Heart left ventricle (tissue), 16 donors: ENCODE measurements at regions not wholly inside any gene's neighbourhood (a gene's known extent, or its start where the extent isn't known, plus 50 kb on each side); places are given as distances from the start of the nearest gene placed in this dataset.

Experiments used
- ATAC-seq, 4 donors: fragments of 200-7000 bp; cut with Tn5 transposase; one replicate each; pipeline ENCODE4 v1.9.1; 2020 to 2022; ENCODE audit warnings: moderate library complexity in 4 of 4, mild to moderate bottlenecking in 3 of 4, moderate number of reproducible peaks in 1 of 4
- DNase-seq, 5 donors: peaks; one replicate each; pipeline ENCODE4 v3.0.0-alpha.2; 2020
- H3K27ac ChIP-seq, 12 donors: fragments of 200-600 bp; sonication (generic) in 4 of 12; one replicate each; pipeline versions ENCODE4 v1.5.0 to v1.8.0; 2016 to 2022; ENCODE audit warnings: mild to moderate bottlenecking in 2 of 12
- H3K27me3 ChIP-seq, 9 donors: fragments of 200-600 bp; sonication (generic) in 2 of 9; one replicate each; pipeline versions ENCODE4 v1.5.1 to v1.8.0; 2016 to 2022; ENCODE audit warnings: mild to moderate bottlenecking in 3 of 9
- H3K36me3 ChIP-seq, 9 donors: fragments of 200-600 bp; sonication (generic) in 2 of 9; one replicate each; pipeline versions ENCODE4 v1.5.0 to v1.8.0; 2018 to 2022; ENCODE audit warnings: mild to moderate bottlenecking in 2 of 9
- H3K4me1 ChIP-seq, 12 donors: fragments of 200-600 bp; sonication (generic) in 4 of 12; one replicate each; pipeline versions ENCODE4 v1.5.0 to v1.8.0; 2016 to 2022; ENCODE audit warnings: mild to moderate bottlenecking in 3 of 12
- H3K4me3 ChIP-seq, 12 donors: fragments of 200-600 bp; sonication (generic) in 4 of 12; one replicate each; pipeline versions ENCODE4 v1.5.0 to v1.8.0; 2017 to 2022; ENCODE audit warnings: mild to moderate bottlenecking in 9 of 12, moderate library complexity in 4 of 12
- H3K9me3 ChIP-seq, 12 donors: fragments of 200-600 bp; sonication (generic) in 4 of 12; one replicate each; pipeline versions ENCODE4 v1.5.0 to v1.8.0; 2016 to 2022; ENCODE audit warnings: mild to moderate bottlenecking in 1 of 12
- POLR2A ChIP-seq, 2 donors: fragments of 450-650 bp; IDR thresholded peaks; one replicate each; pipeline ENCODE4 v1.6.1; 2017; ENCODE audit warnings: antibody characterized with exemption in 2 of 2, mild to moderate bottlenecking in 2 of 2, moderate library complexity in 2 of 2
- WGBS, 4 donors: extraction: QIAGEN DNeasy Blood & Tissue Kit in 2 of 4; methylation state at CpG; one replicate each; pipeline versions ENCODE4 v1.1.5 to v1.1.7; 2013 to 2018; 5-methylcytosine and 5-hydroxymethylcytosine counted together
- intact Hi-C, 10 donors: fragments of 100-400 bp; cut with DNase I; formaldehyde crosslinking; loops; one replicate each; pipeline versions ENCODE4 v1.11.1 to v1.14.2; 2022
- TF ChIP-seq, protein P1 (sequence below), 12 donors: fragments of 200-600 bp; sonication (generic) in 4 of 12; IDR thresholded peaks; one replicate each; pipeline versions ENCODE4 v1.5.0 to v1.8.0; 2018 to 2022; ENCODE audit warnings: antibody characterized with exemption in 12 of 12, mild to moderate bottlenecking in 5 of 12
- donor health status: ischemic (EF 13 %, LVEDD 7.1; RV severe dilation, severe dysfunction).
- donor health status: healthy with polysubstance abuse.
- donor health status: DM: no; HTN: yes; CAD: no.
- donor health status: DM: no; HTN: no; CAD: no.
- donor health status: ischemic (EF 25% LVEDD 6.9; RV normal size, moderate dysfunction).
- donor health status: ischemic (EF 25% LVEDD 5.7; RV mildly dilated, moderate dysfunction).
- donor health status: healthy.
- donor health status: DM: yes; HTN: yes; CAD: no.
- donor health status: ischemic (EF 35%, LVEDD 5.7; RV mildly dilated, moderate dysfunction).
- donor health status: nonischemic (EF 11% LVEDD 7.7; RV severe dilation, severe dysfunction).
- donor health status: DM: yes; HTN: yes; CAD: no.
- donor health status: PGD.
- donor health status: ischemic (EF 29% LVEDD 5.4; RV normal size, mild dysfunction).
- donor health status: nonischemic (EF 23%, LVEDD 6.1; RV moderate dilation, normal function).

DNA sequence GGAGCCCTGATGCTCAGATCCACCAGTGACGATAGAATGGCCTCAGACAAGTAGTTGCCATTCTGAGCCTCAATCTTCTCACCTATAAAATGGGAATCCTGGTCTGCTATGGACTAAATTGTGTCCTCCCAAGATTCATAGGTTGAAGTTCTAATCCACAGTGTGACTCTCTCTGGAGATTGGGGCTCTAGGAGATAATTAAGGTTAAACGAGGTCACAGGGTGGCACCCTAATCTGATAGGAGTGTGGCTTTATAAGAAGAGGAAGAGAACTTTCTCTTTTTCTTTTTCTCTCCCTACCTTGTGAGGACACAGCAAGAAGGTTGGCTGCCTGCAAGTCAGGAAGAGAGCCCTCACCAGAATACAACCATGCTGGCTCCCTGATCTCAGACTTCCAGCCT lies 214.1 kb downstream of the KATNAL1 start:
- ATAC-seq = no peak
- intact Hi-C loops = no loop called here
- no peaks in the 10 kb centered on the region for H3K27me3 ChIP-seq

DNA sequence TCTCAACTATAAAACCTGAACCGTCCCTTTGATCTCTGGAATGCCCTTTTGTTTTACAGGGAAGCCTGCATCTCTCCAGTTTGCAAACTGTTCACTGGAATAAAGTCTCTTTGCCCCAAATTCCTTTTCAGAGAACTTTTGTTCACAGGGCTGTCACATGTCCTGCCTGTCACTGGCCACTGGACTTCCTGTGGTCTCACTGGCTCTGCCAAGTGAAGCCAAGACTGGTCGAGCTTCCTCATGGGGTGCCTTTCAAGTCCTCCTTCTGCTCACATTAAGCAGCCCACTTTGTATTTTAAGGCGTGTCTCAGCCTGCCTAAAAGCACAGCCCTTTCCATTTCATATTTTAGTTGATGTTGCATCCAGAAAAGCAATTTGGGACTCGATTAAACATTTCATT lies 215.7 kb downstream of the KATNAL1 start:
- Histone ChIP-seq H3K9me3 (no peaks in the 10 kb centered on the region), H3K27me3 (no peaks in the 10 kb centered on the region), H3K4me3 (no peak overlapping the region), H3K27ac (no peak overlapping the region), H3K4me1 (no peaks in the 10 kb centered on the region), H3K36me3 (no peaks in the 10 kb centered on the region)
- DNase-seq = no peak
- ATAC-seq = no peak
- TF ChIP-seq POLR2A (IDR thresholded peaks at IDR 0.05) = no peak
- TF ChIP-seq, protein P1, sequence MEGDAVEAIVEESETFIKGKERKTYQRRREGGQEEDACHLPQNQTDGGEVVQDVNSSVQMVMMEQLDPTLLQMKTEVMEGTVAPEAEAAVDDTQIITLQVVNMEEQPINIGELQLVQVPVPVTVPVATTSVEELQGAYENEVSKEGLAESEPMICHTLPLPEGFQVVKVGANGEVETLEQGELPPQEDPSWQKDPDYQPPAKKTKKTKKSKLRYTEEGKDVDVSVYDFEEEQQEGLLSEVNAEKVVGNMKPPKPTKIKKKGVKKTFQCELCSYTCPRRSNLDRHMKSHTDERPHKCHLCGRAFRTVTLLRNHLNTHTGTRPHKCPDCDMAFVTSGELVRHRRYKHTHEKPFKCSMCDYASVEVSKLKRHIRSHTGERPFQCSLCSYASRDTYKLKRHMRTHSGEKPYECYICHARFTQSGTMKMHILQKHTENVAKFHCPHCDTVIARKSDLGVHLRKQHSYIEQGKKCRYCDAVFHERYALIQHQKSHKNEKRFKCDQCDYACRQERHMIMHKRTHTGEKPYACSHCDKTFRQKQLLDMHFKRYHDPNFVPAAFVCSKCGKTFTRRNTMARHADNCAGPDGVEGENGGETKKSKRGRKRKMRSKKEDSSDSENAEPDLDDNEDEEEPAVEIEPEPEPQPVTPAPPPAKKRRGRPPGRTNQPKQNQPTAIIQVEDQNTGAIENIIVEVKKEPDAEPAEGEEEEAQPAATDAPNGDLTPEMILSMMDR (IDR thresholded peaks at IDR 0.05) = no peak
- 70 to 83% (median 74%) methylated on average over 4 of the region's 4 CpGs for WGBS, 4 donors
- intact Hi-C loops = no loop called here

More for the DNA sequence above, 214.1 kb downstream of the KATNAL1 start:
- Histone ChIP-seq H3K27ac (no peak overlapping the region), H3K9me3 (no peaks in the 10 kb centered on the region), H3K4me1 (no peaks in the 10 kb centered on the region), H3K36me3 (no peaks in the 10 kb centered on the region), H3K4me3 (no peak overlapping the region)
- TF ChIP-seq POLR2A (IDR thresholded peaks at IDR 0.05) = no peak
- TF ChIP-seq, protein P1 (IDR thresholded peaks at IDR 0.05) = no peak
- no peak for DNase-seq
- 75 to 85% (median 80%) methylated on average over 2 of the region's 2 CpGs for WGBS, 4 donors

DNA sequence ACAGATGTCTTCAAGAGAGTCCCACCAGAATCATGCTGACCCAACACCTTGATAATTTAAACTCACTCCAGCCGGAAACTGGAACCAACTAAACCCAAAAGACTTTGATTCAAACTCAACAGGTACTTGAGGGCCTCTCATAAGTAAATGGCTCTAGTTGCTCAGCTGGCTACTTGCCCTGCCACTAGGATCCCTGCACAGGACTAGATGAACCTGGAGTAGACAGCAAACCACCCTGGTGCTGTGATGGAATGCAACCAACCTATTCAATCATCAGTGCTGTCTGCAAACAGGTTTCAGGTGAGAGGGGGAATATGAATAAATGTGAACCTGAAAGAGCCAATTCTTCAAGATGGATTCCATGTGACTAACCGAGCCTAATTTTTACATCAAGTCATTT lies 216.3 kb downstream of the KATNAL1 start:
- intact Hi-C loops = no loop called here
- Histone ChIP-seq H3K4me3 (no peak overlapping the region), H3K4me1 (no peaks in the 10 kb centered on the region), H3K27me3 (no peaks in the 10 kb centered on the region), H3K9me3 (no peaks in the 10 kb centered on the region), H3K27ac (no peak overlapping the region), H3K36me3 (no peaks in the 10 kb centered on the region)
- DNase-seq = no peak
- no peak for ATAC-seq
- TF ChIP-seq, protein P1 (IDR thresholded peaks at IDR 0.05) = no peak
- no peak for TF ChIP-seq POLR2A (IDR thresholded peaks at IDR 0.05)
- WGBS, 4 donors = 83 to 94% (median 87%) methylated on average over 2 of the region's 2 CpGs

DNA sequence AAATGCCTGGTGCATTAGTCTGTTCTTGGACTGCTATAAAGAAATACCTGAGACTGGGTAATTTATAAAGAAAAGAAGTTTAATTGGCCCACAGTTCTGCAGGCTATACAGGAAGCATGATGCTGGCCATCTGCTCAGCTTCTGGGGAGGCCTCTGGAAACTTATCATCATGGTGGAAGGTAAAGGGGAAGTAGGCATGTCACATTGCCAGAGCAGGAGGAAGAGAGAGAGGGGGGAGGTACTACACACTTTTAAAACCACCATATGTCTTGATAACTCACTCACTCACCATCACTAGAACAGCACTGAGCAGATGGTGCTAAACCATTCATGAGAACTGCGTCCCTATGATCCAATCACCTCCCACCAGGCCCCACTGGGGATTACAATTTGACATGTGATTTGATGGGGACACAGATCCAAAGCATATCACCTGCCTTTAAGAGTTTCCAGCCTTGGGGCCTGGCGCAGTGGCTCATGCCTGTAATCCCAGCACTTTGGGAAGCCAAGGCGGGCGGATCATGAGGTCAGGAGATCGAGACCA lies 219.0 kb downstream of the KATNAL1 start:
- no peak overlapping the region for H3K27ac ChIP-seq
- H3K27me3 ChIP-seq = peaks cover 0 to 8% (median 0%) of the 10 kb centered on the region in 9 donors
- 80 to 97% (median 87%) methylated on average over 5 of the region's 5 CpGs for WGBS, 4 donors
- ATAC-seq (no peak), DNase-seq (no peak)
- TF ChIP-seq POLR2A (IDR thresholded peaks at IDR 0.05) = no peak
- TF ChIP-seq, protein P1 (IDR thresholded peaks at IDR 0.05) = no peak
- intact Hi-C loops = no loop called here
- no peaks in the 10 kb centered on the region for H3K9me3 ChIP-seq
- no peaks in the 10 kb centered on the region for H3K36me3 ChIP-seq
- no peak overlapping the region for H3K4me3 ChIP-seq
- H3K4me1 ChIP-seq = no peaks in the 10 kb centered on the region
